GM18498 (cell line): ENCODE measurements at regions not wholly inside any gene's neighbourhood (a gene's known extent, or its start where the extent isn't known, plus 50 kb on each side); places are given as distances from the start of the nearest gene placed in this dataset.
"Not testable (repeated sequence)": the region's sequence is repeated elsewhere in the genome, so short reads cannot be mapped to it uniquely, and the experiment has no call there.

Experiments
- ATAC-seq: cut with Tn5 transposase; IDR thresholded peaks from one replicate; pipeline ENCODE4 v1.9.1; 2021; ENCODE audit warnings: mild to moderate bottlenecking, moderate library complexity; ENCODE audit not compliant: unreplicated experiment

GRCh38 chr5:100398815-100399214 lies 136.4 kb upstream of the FAM174A start:
- ATAC-seq = not testable (repeated sequence)

- not testable (repeated sequence) for ATAC-seq
Observed at GRCh38 chr5:100379254-100379858, 155.8 kb upstream of the FAM174A start.

- ATAC-seq = not testable (repeated sequence)
Observed at GRCh38 chr5:100364757-100365478, 170.3 kb upstream of the FAM174A start.

- ATAC-seq = not testable (repeated sequence)
Observed at GRCh38 chr5:100364343-100364742, 170.8 kb upstream of the FAM174A start.

- not testable (repeated sequence) for ATAC-seq
Observed at GRCh38 chr5:100359998-100360397, 175.2 kb upstream of the FAM174A start.

GRCh38 chr5:100346269-100346668 lies 188.9 kb upstream of the FAM174A start:
- ATAC-seq = not testable (repeated sequence)

GRCh38 chr5:100341485-100341884 lies 193.7 kb upstream of the FAM174A start:
- ATAC-seq = not testable (repeated sequence)

- no peak for ATAC-seq
Observed at GRCh38 chr5:100322483-100322882, 212.7 kb upstream of the FAM174A start.

GRCh38 chr5:100319885-100320284 lies 215.3 kb upstream of the FAM174A start:
- ATAC-seq = no peak

GRCh38 chr5:100313657-100314056 lies 221.5 kb upstream of the FAM174A start:
- ATAC-seq = no peak

- ATAC-seq = no peak
Observed at GRCh38 chr5:100311806-100312205, 223.4 kb upstream of the FAM174A start.

GRCh38 chr5:100306000-100306399 lies 229.2 kb upstream of the FAM174A start:
- no peak for ATAC-seq

GRCh38 chr5:100303216-100303615 lies 232.0 kb upstream of the FAM174A start:
- ATAC-seq = no peak

GRCh38 chr5:100299261-100299660 lies 235.9 kb upstream of the FAM174A start:
- no peak for ATAC-seq

- ATAC-seq = no peak
Observed at GRCh38 chr5:100276071-100276470, 259.1 kb upstream of the FAM174A start.

GRCh38 chr5:100275631-100276030 lies 259.5 kb upstream of the FAM174A start:
- ATAC-seq = no peak

GRCh38 chr5:100273846-100274580 lies 261.2 kb upstream of the FAM174A start:
- ATAC-seq = no peak

- no peak for ATAC-seq
Observed at GRCh38 chr5:100270023-100270771, 265.0 kb upstream of the FAM174A start.

GRCh38 chr5:100260968-100261367 lies 274.2 kb upstream of the FAM174A start:
- ATAC-seq = no peak

GRCh38 chr5:100252944-100253343 lies 282.2 kb upstream of the FAM174A start:
- no peak for ATAC-seq

GRCh38 chr5:100252037-100252436 lies 283.1 kb upstream of the FAM174A start:
- ATAC-seq = no peak
